DND-41 (cell line): ENCODE measurements at regions not wholly inside any gene's neighbourhood (a gene's known extent, or its start where the extent isn't known, plus 50 kb on each side); places are given as distances from the start of the nearest gene placed in this dataset.

Source experiments
- CTCF ChIP-seq: IDR thresholded peaks from 2 replicates; pipeline ENCODE4 v1.5.1; 2012; ENCODE audit warnings: borderline replicate concordance, low read length, moderate library complexity, mild to moderate bottlenecking; ENCODE audit not compliant: poor library complexity, severe bottlenecking; ENCODE audit errors: extremely low read depth
- EZH2 ChIP-seq: IDR thresholded peaks from 3 replicates; pipeline ENCODE4 v1.6.1; 2012; ENCODE audit warnings: borderline replicate concordance, low read depth, mild to moderate bottlenecking, moderate library complexity, low read length, inconsistent platforms; ENCODE audit not compliant: severe bottlenecking

- TF ChIP-seq CTCF (no peak), EZH2 (no peak)
Observed at GRCh38 chr6:159595173-159595572, 97.9 kb downstream of the SOD2 start.
